Tibial artery (tissue), 4 donors: ENCODE measurements at regions not wholly inside any gene's neighbourhood (a gene's known extent, or its start where the extent isn't known, plus 50 kb on each side); places are given as distances from the start of the nearest gene placed in this dataset.

Experiments used
- DNase-seq, 2 donors: peaks; one replicate each; pipeline ENCODE4 v3.0.0-alpha.2; 2019
- H3K27ac ChIP-seq, 2 donors: fragments of 200-600 bp; sonication (generic) in 1 of 2; 1 replicate in 1 of 2; 2 replicates in 1 of 2; pipeline ENCODE4 v1.5.1; 2018 to 2019; ENCODE audit warnings: mild to moderate bottlenecking in 1 of 2
- H3K27me3 ChIP-seq, 2 donors: fragments of 200-600 bp; sonication (generic) in 1 of 2; one replicate each; pipeline versions ENCODE4 v1.5.1 to v1.6.0; 2016 to 2019
- H3K36me3 ChIP-seq, 3 donors: fragments of 200-600 bp; sonication (generic) in 2 of 3; one replicate each; pipeline ENCODE4 v1.5.1; 2016 to 2019; ENCODE audit warnings: mild to moderate bottlenecking in 2 of 3
- H3K4me1 ChIP-seq, 4 donors: fragments of 200-600 bp; sonication (generic) in 2 of 4; 1 replicate in 3 of 4; 2 replicates in 1 of 4; pipeline ENCODE4 v1.5.1; 2016 to 2019
- H3K4me3 ChIP-seq, 2 donors: fragments of 200-600 bp; sonication (generic) in 1 of 2; 1 replicate in 1 of 2; 2 replicates in 1 of 2; pipeline ENCODE4 v1.5.1; 2018 to 2019; ENCODE audit warnings: mild to moderate bottlenecking in 2 of 2
- H3K9me3 ChIP-seq, 3 donors: fragments of 200-600 bp; sonication (generic) in 1 of 3; one replicate each; pipeline ENCODE4 v1.5.1; 2016 to 2019
- intact Hi-C: fragments of 100-400 bp; cut with DNase I; formaldehyde crosslinking; loops from one replicate; pipeline ENCODE4 v1.15.0; 2023; ENCODE audit warnings: low total_unique reads
- TF ChIP-seq, protein P1 (sequence below), 2 experiments: fragments of 200-600 bp in 1 of 2; fragments of 450-650 bp in 1 of 2; IDR thresholded peaks; one replicate each; pipeline ENCODE4 v1.5.1; 2017 to 2019; ENCODE audit warnings: antibody characterized with exemption in 2 of 2, mild to moderate bottlenecking in 1 of 2, moderate library complexity in 1 of 2

DNA sequence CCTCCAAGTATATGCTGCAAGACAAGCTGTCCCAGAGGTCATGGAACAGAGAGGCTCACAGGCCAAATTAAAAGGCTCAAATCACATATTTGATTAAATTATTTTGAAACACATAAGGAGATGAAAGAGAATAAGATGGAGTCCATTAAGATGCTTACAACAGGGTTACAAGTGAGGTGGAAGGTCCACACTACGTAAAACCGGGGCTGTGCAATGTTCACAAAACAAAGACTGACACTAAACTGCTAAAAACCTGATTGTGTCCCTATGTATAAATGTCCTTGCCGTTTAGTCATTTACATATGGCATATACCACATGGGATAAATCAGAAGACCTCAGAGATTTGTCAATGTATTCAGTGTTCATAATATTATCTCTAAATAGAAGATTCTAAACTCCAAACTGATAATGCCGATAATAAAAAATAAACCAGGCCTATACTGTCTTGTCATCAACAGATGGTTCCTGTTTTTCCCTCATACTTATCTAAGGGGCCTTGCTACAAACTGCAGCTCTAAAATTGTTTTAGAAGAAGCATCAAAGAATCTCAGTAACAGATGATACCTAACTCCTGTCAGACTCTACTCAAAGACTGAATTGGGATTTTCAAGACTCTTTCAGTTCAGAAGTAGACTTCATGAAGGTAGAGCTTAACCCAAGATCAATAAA, 51.8 kb upstream of the RIPOR2 start:
- intact Hi-C loops, result no loop called here
- DNase-seq, result no peak
- TF ChIP-seq, protein P1, sequence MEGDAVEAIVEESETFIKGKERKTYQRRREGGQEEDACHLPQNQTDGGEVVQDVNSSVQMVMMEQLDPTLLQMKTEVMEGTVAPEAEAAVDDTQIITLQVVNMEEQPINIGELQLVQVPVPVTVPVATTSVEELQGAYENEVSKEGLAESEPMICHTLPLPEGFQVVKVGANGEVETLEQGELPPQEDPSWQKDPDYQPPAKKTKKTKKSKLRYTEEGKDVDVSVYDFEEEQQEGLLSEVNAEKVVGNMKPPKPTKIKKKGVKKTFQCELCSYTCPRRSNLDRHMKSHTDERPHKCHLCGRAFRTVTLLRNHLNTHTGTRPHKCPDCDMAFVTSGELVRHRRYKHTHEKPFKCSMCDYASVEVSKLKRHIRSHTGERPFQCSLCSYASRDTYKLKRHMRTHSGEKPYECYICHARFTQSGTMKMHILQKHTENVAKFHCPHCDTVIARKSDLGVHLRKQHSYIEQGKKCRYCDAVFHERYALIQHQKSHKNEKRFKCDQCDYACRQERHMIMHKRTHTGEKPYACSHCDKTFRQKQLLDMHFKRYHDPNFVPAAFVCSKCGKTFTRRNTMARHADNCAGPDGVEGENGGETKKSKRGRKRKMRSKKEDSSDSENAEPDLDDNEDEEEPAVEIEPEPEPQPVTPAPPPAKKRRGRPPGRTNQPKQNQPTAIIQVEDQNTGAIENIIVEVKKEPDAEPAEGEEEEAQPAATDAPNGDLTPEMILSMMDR (IDR thresholded peaks at IDR 0.05), result no peak
- Histone ChIP-seq H3K4me1 (no peaks in the 10 kb centered on the region), H3K27me3 (no peaks in the 10 kb centered on the region), H3K4me3 (no peak overlapping the region), H3K36me3 (no peaks in the 10 kb centered on the region), H3K9me3 (no peaks in the 10 kb centered on the region), H3K27ac (no peak overlapping the region)

DNA sequence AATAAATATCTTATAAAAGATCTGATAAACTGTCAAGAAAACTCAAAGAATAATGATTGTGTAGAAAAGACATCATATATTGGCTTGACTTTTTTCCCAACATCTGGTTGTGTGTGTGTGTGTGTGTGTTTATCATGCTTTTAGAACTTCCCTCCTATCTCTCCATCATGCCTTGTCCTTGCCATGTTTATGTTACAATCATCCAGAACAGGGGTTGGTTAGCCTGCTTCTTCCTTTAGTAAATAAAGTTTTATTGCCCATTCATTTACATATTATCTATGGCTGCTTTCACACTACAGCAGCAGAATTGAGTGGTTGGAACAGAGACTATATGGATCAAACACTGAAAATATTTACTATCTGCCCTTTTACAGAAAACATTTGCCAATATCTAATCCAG, 52.8 kb upstream of the RIPOR2 start:
- H3K4me3 ChIP-seq, result no peak overlapping the region
- intact Hi-C loops, result no loop called here
- no peak overlapping the region for H3K27ac ChIP-seq
- no peaks in the 10 kb centered on the region for H3K27me3 ChIP-seq
- TF ChIP-seq, protein P1 (IDR thresholded peaks at IDR 0.05), result no peak
- no peaks in the 10 kb centered on the region for H3K36me3 ChIP-seq
- H3K9me3 ChIP-seq, result no peaks in the 10 kb centered on the region
- H3K4me1 ChIP-seq, result no peaks in the 10 kb centered on the region
- no peak for DNase-seq

DNA sequence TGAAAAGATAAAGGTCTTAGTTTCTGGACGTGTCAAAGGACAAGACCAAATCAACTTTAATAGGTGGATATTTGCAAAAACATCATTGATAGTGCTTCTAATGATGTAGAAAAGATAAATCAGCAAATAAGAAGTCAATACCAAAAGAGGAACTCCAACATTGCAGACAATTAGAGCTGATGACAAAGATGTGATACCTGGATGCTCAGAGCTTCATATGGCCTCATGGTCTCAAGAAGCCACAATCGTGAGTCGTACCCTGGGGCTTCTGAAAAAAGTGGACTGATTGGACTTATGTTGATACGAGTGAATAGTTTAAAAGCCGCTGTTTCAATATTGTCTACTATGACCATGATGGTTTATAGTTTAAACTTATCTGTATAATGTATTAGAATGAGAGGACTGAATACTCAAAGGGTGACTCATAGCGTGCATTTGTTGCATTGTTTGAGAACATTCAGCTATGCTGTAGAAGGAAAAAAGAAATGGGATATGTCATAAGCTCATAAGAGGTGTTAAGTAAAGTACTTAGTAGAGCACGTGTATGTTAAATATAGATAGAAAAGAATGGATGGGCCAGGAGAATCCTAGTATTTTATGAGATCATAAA, 54.6 kb upstream of the RIPOR2 start:
- H3K4me1 ChIP-seq, result no peaks in the 10 kb centered on the region
- H3K27ac ChIP-seq, result no peak overlapping the region
- no peaks in the 10 kb centered on the region for H3K9me3 ChIP-seq
- intact Hi-C loops, result no loop called here
- TF ChIP-seq, protein P1 (IDR thresholded peaks at IDR 0.05), result no peak
- no peak overlapping the region for H3K4me3 ChIP-seq
- DNase-seq, result no peak
- no peaks in the 10 kb centered on the region for H3K36me3 ChIP-seq
- H3K27me3 ChIP-seq, result no peaks in the 10 kb centered on the region

DNA sequence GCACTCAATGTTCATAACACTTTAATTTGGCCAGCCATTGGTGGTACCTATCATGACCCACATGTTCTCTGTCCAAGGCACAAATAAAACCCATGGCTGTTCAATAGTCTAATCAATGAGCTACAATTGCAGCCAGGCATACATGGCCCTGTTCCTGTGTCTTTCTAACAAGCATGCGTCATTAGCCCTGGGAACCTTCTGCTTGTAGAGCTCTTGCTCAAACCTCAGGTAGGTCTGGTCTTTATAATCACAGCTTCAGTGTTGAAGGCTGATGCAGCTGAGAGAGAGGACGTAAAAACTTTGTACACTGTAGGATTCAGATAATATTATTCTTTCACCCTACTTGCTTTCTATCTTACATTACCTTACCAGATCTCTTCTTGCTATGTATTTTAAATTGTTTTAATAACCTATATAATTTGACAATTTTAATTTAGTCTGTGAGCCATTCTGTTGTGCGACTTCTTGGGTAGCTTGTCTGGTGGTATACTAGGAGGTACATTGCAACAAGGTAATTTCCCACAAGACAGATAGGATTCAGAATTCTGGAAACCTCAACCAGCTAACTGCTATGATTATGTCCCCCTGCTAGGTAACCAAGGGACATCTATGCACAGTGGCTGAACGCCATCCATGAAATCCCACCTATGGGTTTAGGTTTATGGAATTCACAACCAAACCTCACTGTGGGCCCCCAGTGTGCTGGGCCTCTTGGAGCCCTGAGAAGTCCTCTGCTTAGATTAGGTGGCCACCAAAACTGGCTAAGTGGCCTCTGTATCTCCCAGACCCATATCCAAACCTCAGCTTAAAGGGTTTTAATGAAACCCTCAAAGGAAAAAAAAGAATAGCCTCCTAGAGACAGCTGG, 55.4 kb upstream of the RIPOR2 start:
- no peaks in the 10 kb centered on the region for H3K36me3 ChIP-seq
- intact Hi-C loops, result no loop called here
- H3K27me3 ChIP-seq, result no peaks in the 10 kb centered on the region
- H3K4me1 ChIP-seq, result no peaks in the 10 kb centered on the region
- H3K9me3 ChIP-seq, result no peaks in the 10 kb centered on the region
- H3K4me3 ChIP-seq, result no peak overlapping the region
- no peak for DNase-seq
- no peak overlapping the region for H3K27ac ChIP-seq
- TF ChIP-seq, protein P1 (IDR thresholded peaks at IDR 0.05), result no peak

DNA sequence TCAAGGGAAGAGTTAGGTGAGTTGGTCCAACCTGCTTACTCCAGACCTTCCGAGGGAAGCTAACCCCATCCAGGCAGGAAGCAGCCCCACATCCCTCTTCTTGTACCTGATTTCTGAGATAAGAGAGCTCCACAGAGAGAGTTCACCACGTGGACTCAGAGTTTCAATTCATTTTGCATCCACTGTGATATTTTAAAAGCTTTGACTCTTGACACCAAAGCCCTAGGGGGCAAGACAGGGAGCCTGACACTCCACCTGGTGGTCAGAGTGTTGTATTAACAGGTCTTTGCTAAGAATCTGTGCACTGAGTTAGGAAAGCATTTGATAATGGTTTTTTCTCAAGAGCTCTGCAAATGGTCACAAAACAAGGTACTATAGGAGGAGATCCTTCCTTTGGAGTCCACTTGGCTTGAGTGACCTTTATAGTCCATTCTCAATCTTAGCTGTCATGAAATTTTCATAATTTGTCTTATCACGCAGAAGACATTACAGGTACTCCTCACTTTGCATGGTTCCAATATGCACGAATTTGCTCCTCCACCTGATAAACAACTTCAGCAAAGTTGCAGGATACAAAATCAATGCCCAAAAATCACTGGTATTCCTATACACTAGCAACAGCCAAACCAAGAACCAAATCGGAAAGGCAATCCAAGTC, 56.2 kb upstream of the RIPOR2 start:
- H3K27me3 ChIP-seq, result no peaks in the 10 kb centered on the region
- no peaks in the 10 kb centered on the region for H3K36me3 ChIP-seq
- no peak overlapping the region for H3K4me3 ChIP-seq
- DNase-seq, result no peak
- TF ChIP-seq, protein P1 (IDR thresholded peaks at IDR 0.05), result peak; percentile 60 to 64
- no peak overlapping the region for H3K27ac ChIP-seq
- no peaks in the 10 kb centered on the region for H3K4me1 ChIP-seq
- intact Hi-C loops, result no loop called here
- no peaks in the 10 kb centered on the region for H3K9me3 ChIP-seq
